HCT116 (cell line): ENCODE measurements at regions not wholly inside any gene's neighbourhood (a gene's known extent, or its start where the extent isn't known, plus 50 kb on each side); places are given as distances from the start of the nearest gene placed in this dataset.
"Not testable (repeated sequence)": the region's sequence is repeated elsewhere in the genome, so short reads cannot be mapped to it uniquely, and the experiment has no call there.

Source experiments
- ATAC-seq: fragments of 200-7000 bp; cut with Tn5 transposase; 2 replicates; pipeline ENCODE4 v1.9.1; 2020; ENCODE audit warnings: mild to moderate bottlenecking, moderate library complexity
- BruUV-seq: library from RNA; stranded (reverse); fragments of 400-500 nt; replicated peaks from 2 replicates; lab custom pipeline; 2021; lab: Mats Ljungman, UMichigan
- CTCF ChIA-PET: fragments of 300-600 bp; sonication (Branson Sonifier 250); formaldehyde crosslinking; loops from one replicate; lab custom pipeline; 2021; ENCODE audit warnings: antibody characterized with exemption; lab: Charles Lee
- POLR2A ChIA-PET: fragments of 300-600, 350-600 bp; sonication (Branson Sonifier 250); formaldehyde crosslinking; loops from one replicate; lab custom pipeline; 2021; ENCODE audit warnings: antibody characterized with exemption; lab: Charles Lee
- RAD21 ChIA-PET, 2 experiments: fragments of 300-600 bp; sonication (Branson Sonifier 250); formaldehyde crosslinking; loops; one replicate each; lab custom pipeline; 2023; ENCODE audit warnings: low total read pairs in 2 of 2; ENCODE audit not compliant: uncharacterized antibody in 2 of 2, unreplicated experiment in 2 of 2, low non-redundant PET in 1 of 2; lab: Charles Lee
- DNase-seq: peaks from one replicate; pipeline ENCODE4 v3.0.0-alpha.2; 2010; ENCODE audit warnings: low read depth, low spot score
- H2AFZ ChIP-seq: fragments of 200-600 bp; shearing (Covaris generic), sonication (generic); 2 replicates; pipeline ENCODE4 v1.6.1; 2017; ENCODE audit warnings: low read depth, mixed run types, mixed read lengths, antibody characterized with exemption, low read length; ENCODE audit not compliant: poor library complexity, severe bottlenecking
- H3K27ac ChIP-seq: 2 replicates; pipeline ENCODE4 v1.5.1; 2012; ENCODE audit warnings: low read depth, low read length
- H3K27me3 ChIP-seq: fragments of 200-600 bp; sonication (generic); 2 replicates; pipeline ENCODE4 v1.6.1; 2016; ENCODE audit warnings: mixed run types, low read length, mixed read lengths; ENCODE audit not compliant: insufficient read depth
- H3K36me3 ChIP-seq, 2 experiments: fragments of 200-500 bp in 1 of 2; fragments of 200-600 bp in 1 of 2; sonication (Bioruptor generic) in 1 of 2; sonication (generic) in 1 of 2; 2 replicates each; pipeline versions ENCODE4 v1.5.1 to v1.6.1; 2014 to 2016; ENCODE audit warnings: low read length in 2 of 2, inconsistent platforms in 1 of 2, mixed read lengths in 1 of 2, mixed run types in 1 of 2; ENCODE audit not compliant: insufficient read depth in 2 of 2, control insufficient read depth in 1 of 2
- H3K4me1 ChIP-seq, 2 experiments: fragments of 200-600 bp in 1 of 2; sonication (generic) in 1 of 2; 2 replicates each; pipeline versions ENCODE4 v1.5.1 to v1.6.1; 2012 to 2017; ENCODE audit warnings: low read length in 2 of 2, inconsistent platforms in 1 of 2, mild to moderate bottlenecking in 1 of 2, mixed read lengths in 1 of 2, mixed run types in 1 of 2, moderate library complexity in 1 of 2; ENCODE audit not compliant: insufficient read depth in 2 of 2, control insufficient read depth in 1 of 2
- H3K4me2 ChIP-seq: fragments of 200-600 bp; sonication (generic); 2 replicates; pipeline ENCODE4 v1.6.1; 2017; ENCODE audit warnings: mixed run types, low read length, mixed read lengths
- H3K4me3 ChIP-seq, 2 experiments: fragments of 200-600 bp in 1 of 2; sonication (generic) in 1 of 2; replicated peaks in 1 of 2; 2 replicates each; pipeline ENCODE4 v1.5.1; 2011 to 2016; ENCODE audit warnings: low read length in 2 of 2, control low read depth in 1 of 2, low read depth in 1 of 2, mild to moderate bottlenecking in 1 of 2, mixed read lengths in 1 of 2, mixed run types in 1 of 2
- H3K79me2 ChIP-seq: fragments of 200-600 bp; sonication (generic); 2 replicates; pipeline ENCODE4 v1.6.1; 2017; ENCODE audit warnings: mild to moderate bottlenecking, mixed run types, low read length, moderate library complexity, mixed read lengths; ENCODE audit not compliant: insufficient read depth
- H3K9ac ChIP-seq: fragments of 200-600 bp; sonication (generic); 2 replicates; pipeline ENCODE4 v1.6.1; 2016; ENCODE audit warnings: low read length, mixed read lengths
- H3K9me2 ChIP-seq: fragments of 200-600 bp; sonication (generic), shearing (Covaris generic); 2 replicates; pipeline ENCODE4 v1.6.1; 2017; ENCODE audit warnings: mixed run types, mild to moderate bottlenecking, moderate library complexity; ENCODE audit not compliant: insufficient read depth
- H3K9me3 ChIP-seq, 2 experiments: fragments of 200-500 bp in 1 of 2; fragments of 200-600 bp in 1 of 2; sonication (Bioruptor generic) in 1 of 2; sonication (generic) in 1 of 2; 2 replicates each; pipeline ENCODE4 v1.6.1; 2014 to 2017; ENCODE audit warnings: low read length in 2 of 2, mixed read lengths in 2 of 2, inconsistent platforms in 1 of 2, low read depth in 1 of 2, mild to moderate bottlenecking in 1 of 2, mixed run types in 1 of 2, moderate library complexity in 1 of 2; ENCODE audit not compliant: control insufficient read depth in 1 of 2, insufficient read depth in 1 of 2
- H4K20me1 ChIP-seq: fragments of 200-600 bp; sonication (generic), shearing (Covaris generic); 2 replicates; pipeline ENCODE4 v1.6.1; 2017; ENCODE audit warnings: mixed run types, mild to moderate bottlenecking, moderate library complexity; ENCODE audit not compliant: insufficient read depth
- CBX3 ChIP-seq: IDR thresholded peaks from 2 replicates; pipeline ENCODE4 v1.6.1; 2012; ENCODE audit warnings: low read depth
- EGR1 ChIP-seq: IDR thresholded peaks from 2 replicates; pipeline ENCODE4 v1.6.1; 2012; ENCODE audit warnings: low read depth
- ELF1 ChIP-seq: IDR thresholded peaks from 2 replicates; pipeline ENCODE4 v1.6.1; 2012; ENCODE audit warnings: low read depth, borderline replicate concordance
- JUND ChIP-seq: IDR thresholded peaks from 2 replicates; pipeline ENCODE4 v1.6.1; 2012
- POLR2A ChIP-seq: IDR thresholded peaks from 2 replicates; pipeline ENCODE4 v1.7.0; 2011; ENCODE audit warnings: borderline replicate concordance; ENCODE audit not compliant: insufficient read depth, insufficient read length; ENCODE audit errors: extremely low read depth
- RAD21 ChIP-seq: IDR thresholded peaks from 2 replicates; pipeline ENCODE4 v1.6.1; 2012; ENCODE audit warnings: low read depth, mild to moderate bottlenecking
- SIN3A ChIP-seq: IDR thresholded peaks from 2 replicates; pipeline ENCODE4 v1.6.1; 2012; ENCODE audit warnings: low read depth
- YY1 ChIP-seq: IDR thresholded peaks from 2 replicates; pipeline ENCODE4 v1.6.1; 2011; ENCODE audit warnings: low read length, low read depth, moderate library complexity, mild to moderate bottlenecking; ENCODE audit not compliant: insufficient replicate concordance; ENCODE audit errors: extremely low read depth
- ZNF274 ChIP-seq: fragments of 200-500 bp; sonication (Bioruptor generic); IDR thresholded peaks from 2 replicates; pipeline ENCODE4 v1.6.1; 2014; ENCODE audit warnings: mild to moderate bottlenecking, low read depth, low read length, inconsistent platforms
- intact Hi-C: fragments of 100-400 bp; cut with micrococcal nuclease; formaldehyde crosslinking; loops from 2 replicates; pipeline ENCODE4 v1.10.0; 2022
- TF ChIP-seq, protein P1 (sequence below): IDR thresholded peaks from 2 replicates; pipeline ENCODE4 v1.6.1; 2012

DNA sequence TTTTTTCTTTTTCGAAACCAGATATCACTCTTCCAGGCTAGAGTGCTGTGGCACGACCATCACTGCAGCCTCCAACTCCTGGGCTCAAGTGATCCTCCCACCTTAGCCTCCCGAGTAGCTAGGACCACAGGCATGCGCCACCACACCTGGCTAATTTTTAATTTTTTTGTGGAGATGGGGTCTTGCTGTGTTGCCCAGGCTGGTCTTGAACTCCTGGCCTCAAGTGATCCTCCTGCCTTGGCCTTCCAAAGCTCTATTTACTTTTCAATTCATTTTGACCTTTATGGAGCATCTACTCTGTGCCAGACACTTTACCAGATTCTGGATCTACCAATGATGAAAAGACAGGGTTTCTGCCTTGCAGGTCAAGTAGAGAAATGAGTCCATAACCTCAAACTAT lies 83.3 kb downstream of the NENF start:
- H3K27me3 ChIP-seq, H2AFZ ChIP-seq, H3K36me3 ChIP-seq, RAD21 ChIA-PET, H3K27ac ChIP-seq, H3K9ac ChIP-seq, H3K9me2 ChIP-seq, DNase-seq, intact Hi-C loops, POLR2A ChIA-PET, CTCF ChIA-PET, H3K79me2 ChIP-seq, H3K4me2 ChIP-seq, H3K9me3 ChIP-seq, BruUV-seq, H3K4me3 ChIP-seq, ATAC-seq, H4K20me1 ChIP-seq: not testable (repeated sequence)
- peaks cover 18 to 26% of the 10 kb centered on the region in 2 experiments for H3K4me1 ChIP-seq

DNA sequence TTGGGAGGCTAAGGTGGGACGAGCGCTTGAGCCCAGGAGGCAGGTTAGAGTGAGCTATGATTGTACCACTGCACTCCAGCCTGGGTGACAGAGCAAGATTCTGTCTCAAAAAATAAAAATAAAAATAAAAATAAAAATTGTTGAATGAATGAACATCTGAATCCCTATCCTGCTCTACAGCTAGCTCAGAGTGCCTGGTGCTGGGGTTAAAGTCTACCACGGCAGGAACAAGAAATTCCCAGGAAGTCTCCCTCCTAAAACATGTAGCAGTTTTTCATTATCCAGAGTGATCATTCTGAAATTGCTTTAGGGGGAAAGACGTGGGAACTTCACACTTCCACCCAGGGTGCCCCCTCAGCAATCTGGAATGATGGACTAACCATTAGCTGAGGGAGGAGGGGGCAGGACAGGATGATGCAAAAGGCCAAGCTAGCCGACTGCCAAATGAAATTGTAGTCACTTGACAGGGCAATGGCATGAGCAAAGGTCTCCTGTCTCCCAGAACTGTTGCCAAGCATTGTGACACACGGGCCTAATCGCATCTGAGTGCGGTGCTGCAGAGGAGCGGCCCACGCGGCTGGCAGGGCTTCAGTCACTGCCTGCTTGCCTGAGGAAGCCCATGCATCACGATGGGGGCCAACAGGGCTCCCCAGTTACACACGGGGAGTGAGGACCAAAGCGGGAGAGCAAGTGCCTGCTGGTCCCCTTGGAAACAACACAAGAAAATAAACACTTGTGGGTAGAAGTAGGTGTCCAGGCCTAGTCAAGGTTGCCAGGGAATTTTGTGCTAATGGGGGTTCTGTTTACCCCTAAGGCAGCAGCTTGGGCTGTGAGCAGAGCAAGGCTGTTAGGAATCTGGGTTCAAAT lies 85.7 kb downstream of the NENF start:
- BruUV-seq = no TSS peak
- Histone ChIP-seq H3K4me3 (no peak overlapping the region), H3K27me3 (no peaks in the 10 kb centered on the region), H3K36me3 (no peaks in the 10 kb centered on the region), H4K20me1 (no peaks in the 10 kb centered on the region), H3K4me1 (peaks cover 10 to 11% of the 10 kb centered on the region in 2 experiments), H2AFZ (no peak overlapping the region), H3K4me2 (no peak overlapping the region), H3K9me2 (no peaks in the 10 kb centered on the region), H3K27ac (no peak overlapping the region), H3K9ac (no peak overlapping the region), H3K9me3 (no peaks in the 10 kb centered on the region), H3K79me2 (no peaks in the 10 kb centered on the region)
- ATAC-seq (no peak), DNase-seq (no peak)
- POLR2A ChIA-PET = no interaction called here
- CTCF ChIA-PET = no interaction called here
- intact Hi-C loops = no loop called here
- no peak for TF ChIP-seq POLR2A
- TF ChIP-seq, protein P1, sequence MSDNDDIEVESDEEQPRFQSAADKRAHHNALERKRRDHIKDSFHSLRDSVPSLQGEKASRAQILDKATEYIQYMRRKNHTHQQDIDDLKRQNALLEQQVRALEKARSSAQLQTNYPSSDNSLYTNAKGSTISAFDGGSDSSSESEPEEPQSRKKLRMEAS = no peak
- TF ChIP-seq ZNF274 = no peak
- TF ChIP-seq ELF1 = no peak
- no peak for TF ChIP-seq SIN3A
- no peak for TF ChIP-seq JUND
- TF ChIP-seq YY1 = no peak
- no peak for TF ChIP-seq CBX3
- TF ChIP-seq EGR1 = no peak
- TF ChIP-seq RAD21 = no peak
- RAD21 ChIA-PET = interaction anchor here in 1 of 2 experiments (0.7 kb wide), 1 partner anchor 16 kb away, joined by 3 read pairs; no protein-coding TSS in a partner anchor
